Activated T-helper 9 cell treated with anti-CD3 and anti-CD28 coated beads, Interleukin-2, amount 50 U/mL, for 16 hours (primary cell): ENCODE measurements at regions not wholly inside any gene's neighbourhood (a gene's known extent, or its start where the extent isn't known, plus 50 kb on each side); places are given as distances from the start of the nearest gene placed in this dataset.
A peak's percentile ranks its signal among the peaks of the same experiment; 100 is the strongest.
"Not testable (repeated sequence)": the region's sequence is repeated elsewhere in the genome, so short reads cannot be mapped to it uniquely, and the experiment has no call there.

Experiments used
- DNase-seq: peaks from one replicate; pipeline ENCODE4 v3.0.0-alpha.2; 2020; ENCODE audit warnings: low read depth

DNA sequence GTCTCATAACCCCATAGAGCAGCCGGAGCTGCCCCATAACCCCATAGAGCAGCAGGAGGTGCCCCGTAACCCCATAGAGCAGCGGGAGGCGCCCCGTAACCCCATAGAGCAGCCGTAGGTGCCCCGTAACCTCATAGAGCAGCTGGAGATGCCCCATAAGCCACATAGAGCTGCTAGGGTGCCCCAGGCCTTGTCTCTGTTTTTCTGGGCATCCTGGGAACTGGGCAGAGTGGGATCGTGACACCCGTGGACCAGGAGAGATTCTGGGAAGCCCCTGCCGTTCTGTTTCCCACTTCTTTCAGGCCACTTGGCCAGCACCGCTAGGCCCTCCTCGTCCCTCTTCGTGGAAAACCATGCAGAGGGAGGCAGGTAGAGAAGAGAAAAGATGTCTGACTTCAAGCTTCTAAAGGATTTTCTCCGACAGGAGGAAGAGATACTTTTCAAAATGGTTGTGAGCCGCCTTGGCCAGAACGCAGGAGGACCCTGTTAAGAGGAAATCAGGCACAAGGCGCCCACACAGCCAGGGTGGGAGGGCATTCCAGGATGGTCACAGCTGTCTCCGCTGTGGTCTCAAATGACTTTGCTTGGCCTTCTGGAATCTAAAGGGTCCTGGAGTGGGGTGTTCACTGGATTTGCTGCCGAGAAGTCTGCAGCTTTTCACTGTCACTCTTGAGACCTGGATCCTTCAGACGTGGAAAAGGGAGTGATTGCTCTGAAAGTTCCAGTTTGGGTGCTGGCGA lies 171.8 kb downstream of the NPIPB11 start:
- DNase-seq: not testable (repeated sequence)

DNA sequence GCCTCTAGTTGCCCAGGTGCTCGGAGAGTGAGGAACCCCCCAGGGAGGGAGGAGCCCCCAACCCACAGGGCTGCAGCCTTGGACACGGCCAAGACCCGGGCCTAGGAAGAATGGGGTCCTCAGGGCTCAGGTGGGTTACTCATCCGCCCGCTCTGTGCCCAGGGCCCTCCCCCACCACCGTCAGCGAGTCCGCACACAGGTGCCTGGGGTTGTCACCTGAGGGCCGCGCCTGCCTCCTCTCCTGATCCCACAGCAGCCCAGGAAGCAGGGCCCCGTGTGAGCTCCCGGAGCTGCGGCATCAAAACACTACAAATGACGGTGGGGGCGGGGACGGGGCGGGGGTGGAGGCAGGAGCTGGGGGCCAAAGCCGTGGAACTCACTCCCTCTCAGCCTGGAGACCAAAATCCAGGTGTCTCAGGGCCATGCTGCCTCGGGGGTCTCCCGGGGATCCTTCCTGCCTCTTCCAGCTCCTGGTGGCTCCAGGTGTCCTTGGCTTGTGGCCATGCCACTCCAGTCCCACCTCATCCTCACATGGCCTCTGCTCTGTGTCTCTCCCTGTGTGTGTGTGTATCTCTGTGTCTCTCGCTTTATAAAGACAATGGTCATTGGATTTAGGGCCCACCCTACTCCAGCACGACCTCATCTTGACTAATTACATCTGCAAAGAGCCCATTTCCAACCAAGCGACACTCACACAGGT lies 172.7 kb downstream of the NPIPB11 start:
- not testable (repeated sequence) for DNase-seq

DNA sequence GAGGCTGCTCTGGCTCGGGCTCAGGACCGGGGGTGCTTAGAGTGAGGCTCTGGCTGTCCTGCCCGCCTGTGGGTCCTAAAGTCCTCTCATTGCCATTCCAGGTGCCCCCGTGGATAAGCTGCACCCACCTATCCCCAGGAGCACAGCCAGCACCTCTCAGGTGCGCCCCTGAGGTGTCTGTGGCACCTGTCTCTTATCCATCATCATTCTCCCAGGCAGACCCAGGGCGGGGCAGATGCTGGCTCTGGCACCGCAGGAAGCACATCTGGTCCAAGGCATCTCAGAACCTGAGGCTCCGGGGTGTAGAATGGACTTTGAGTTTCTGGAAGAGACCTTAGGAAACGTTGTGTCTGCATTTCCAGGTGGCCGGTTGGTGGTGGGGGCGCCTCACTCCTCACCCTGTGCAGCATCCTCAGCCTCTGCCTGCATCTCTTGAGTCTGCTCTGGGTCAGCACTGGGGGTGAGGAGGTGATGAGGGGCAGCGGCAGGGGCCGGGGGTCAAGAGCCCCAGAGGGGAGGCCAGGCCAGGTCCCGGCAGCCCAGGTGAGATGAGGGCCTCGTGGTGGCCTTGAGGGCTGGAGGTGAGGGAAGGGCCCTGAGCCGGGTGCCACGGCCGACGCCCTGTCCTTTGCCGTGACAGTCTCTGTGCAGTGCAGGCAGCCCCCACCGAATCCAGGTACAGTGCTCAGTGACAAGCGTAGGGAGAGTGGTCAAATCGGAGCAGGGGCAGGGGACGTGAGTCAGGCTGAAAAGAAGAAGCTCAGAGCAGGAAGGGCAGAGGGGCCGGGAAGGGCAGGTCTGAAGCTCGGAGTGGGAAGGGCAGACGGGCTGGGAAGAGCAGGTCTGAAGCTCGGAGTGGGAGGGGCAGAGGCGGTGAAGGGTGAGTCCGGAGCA lies 173.5 kb downstream of the NPIPB11 start:
- DNase-seq: no peak

DNA sequence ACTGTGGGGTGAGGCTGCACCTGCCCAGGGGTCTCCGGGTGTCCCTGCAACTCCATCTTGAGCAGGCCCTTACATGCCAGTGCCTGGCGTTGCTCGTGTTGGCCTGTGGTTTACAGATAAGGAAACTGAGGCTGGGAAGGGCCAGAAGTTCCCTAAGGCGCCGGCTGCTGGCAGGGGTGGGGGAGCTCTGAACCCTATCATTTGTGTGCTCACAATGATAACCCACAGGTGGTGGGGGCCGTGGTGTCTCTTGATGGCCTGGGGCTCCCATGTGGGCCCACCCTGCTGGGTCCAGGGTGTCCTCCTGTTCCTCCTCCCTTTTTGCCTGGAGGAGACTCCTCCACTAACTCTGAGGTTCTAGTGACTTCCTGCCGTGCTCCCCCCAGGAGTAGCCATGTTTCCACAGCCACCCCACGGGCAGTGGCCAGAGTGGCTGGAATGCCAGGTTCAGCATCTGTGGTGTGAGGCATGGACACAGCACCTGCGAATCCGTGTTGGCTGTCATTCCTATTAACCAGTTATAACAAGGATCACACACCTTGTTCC lies 174.3 kb downstream of the NPIPB11 start:
- DNase-seq: not testable (repeated sequence)

DNA sequence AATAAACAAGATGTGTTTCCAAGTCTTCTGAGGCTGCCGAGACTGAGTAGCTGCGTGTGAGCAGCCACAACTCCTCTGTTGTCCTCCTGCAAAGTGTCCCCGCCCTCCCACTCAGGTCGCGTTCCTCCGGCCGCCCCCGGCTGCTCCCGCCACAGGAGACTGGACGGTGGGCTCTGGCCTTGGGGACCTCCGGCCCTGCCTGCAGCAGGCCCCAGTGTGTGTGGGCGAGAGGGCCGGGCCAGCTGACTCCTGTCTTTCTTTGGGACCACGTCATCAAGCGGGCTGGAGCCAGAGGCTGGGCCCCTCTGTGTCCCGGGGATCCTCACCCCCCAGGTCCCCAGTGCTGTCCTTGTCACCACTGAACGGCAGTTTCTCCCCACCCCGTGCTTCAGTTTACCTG lies 175.3 kb downstream of the NPIPB11 start:
- DNase-seq: no peak

DNA sequence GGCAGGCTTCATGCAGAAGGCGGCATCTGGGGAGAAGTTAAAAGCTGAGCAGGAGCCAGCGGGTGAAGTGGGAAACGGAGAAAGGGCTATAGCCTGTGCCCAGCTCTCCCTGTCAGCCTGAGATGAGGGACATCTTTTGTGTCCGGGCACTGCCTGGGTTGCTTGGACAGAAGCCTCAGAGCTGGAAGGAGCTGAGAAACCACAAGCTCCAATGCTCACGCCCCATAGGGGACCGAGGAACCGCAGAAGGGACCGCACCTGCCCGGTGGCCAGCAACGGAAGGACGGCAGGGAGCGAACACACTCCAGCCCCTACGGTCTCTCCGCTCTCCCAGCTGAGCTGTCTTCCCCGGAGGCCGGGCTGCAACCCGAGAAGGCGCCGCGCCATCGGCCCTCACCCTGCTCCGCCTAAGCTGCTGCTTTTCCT lies 175.8 kb downstream of the NPIPB11 start:
- no peak for DNase-seq

DNA sequence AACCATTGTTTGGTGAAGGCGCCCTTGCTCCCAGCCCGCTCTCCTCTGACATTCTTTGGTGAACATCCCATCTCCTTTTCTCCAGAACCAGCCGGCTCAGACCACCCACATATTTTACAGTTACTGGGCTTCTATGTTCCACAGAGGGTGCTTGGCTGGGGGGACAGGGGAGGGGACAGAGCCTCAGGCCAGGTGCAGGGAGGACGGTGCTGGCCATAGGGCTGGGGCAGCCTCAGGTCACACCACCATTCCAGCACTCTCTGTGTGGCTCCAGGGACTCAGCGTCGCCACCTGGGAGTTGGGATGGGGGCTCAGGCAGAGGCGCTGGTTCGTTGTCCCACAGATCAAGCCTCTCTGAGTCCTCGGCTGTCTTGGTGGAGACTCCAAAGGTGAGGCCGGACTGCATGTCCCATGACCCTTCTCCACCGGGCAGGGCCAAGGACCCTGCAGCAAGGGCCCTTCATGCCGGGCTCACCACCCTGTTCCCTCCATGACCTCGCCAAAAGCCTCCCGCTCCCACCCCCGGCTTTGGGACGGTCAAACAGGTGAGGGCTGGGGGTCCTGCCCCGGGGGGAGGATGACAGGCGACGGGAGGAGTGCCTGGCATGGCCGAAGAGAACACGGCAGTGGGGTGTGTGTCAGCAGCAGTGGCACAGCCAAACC lies 176.4 kb downstream of the NPIPB11 start:
- not testable (repeated sequence) for DNase-seq

DNA sequence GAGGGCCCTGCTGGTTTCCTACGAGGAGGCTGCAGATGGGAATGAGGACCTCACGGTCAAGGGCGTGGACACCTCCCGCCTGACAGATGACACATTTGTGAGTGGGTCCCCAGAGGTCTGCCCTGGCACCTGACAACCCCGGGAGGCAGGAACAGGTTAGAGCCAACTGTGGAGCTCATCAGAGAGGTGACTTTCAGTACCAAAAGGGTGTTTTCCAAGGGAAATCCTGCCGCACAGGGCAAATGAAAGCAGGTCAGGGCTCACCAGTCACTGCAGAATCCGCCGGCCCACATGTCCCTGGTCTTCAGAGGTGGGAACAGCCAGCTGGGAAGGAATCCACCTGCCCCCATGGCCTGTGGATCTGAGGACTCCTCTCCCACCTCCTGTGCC lies 176.9 kb downstream of the NPIPB11 start:
- DNase-seq: not testable (repeated sequence)

DNA sequence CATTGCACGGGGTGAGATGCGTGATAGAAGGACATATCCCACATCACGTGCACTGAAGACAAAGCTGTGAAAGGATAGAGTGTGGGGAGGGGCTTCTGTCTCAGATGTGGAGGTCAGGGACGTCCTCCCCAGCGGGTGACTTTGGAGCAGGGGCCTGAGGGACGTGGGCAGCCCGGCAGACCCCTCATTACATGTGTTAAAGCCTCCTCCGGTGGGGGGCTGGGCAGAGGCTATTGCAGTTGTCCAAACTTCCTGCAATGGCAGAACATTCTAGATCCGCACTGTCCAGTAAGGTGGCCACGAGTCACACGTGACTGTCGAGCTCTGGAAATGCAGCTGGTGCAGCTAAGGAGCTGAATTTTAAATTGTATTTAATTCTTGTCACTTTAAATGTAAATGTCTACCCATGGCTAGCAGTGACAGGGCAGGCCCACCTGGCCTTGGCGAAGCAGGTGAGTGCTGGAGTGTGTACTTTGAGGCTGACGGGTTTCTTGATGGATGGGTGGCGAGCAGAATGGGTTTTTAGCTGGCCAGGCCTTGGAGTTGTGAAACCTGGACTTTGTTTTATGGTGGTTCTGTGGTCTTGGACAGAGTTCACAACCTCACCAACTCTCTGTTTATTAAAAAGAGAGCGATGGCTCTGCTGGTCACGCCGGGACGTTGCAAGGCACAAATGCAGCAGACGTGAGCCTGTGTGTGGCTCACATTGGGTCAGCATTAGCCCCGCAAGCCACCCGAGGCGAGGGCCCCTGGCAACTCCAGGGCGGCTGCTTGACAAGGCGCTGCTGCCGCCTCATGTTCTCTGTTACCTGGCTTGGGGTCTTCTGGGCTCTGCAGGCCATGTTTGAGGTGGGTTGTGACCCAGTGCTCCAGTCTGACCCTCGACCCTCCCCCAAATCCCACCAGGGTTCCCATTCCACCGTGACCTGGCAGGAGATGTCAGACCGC lies 177.6 kb downstream of the NPIPB11 start:
- DNase-seq: not testable (repeated sequence)

DNA sequence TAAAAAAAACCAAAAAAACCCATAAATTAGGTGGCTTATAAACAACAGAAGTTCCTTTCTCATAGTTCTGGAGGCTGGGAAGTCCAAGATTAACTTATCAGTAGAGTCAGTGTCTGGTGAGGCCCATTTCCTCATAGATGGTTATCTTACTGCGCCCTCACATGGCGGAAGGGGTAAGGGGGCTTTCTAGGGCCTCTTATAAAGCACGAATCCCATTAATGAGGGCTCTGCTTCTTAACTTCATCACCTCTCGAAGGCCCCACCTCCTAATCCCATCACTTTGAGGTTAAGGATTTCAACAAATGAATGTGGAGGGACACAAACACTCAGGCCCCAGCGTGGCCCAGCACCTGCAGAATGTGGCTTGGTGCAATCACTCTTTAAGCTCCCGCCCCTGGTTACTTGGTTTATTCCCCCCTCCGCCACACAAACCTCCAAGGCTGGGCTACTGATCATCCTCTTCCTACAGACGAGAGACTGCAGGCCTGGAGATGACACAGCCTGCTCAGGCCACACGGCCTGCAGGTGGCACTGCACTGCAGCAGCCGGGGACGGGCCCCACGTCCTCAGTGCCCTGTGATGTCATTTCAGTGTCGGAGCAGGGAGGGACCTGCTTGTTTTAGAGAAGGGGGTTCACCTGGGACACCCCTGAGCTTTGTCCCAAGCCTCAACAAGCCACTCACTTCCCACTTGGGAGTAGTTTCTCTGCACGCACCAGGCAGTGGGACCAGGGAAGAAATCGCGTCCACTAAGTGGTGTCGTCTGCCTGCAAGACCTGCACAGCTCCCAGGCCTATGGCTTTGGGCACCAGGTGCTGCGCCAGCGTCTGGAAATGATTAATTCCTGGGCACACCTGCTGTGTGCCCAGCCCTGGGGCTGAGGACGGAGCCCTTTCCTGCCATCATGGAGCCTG lies 178.5 kb downstream of the NPIPB11 start:
- DNase-seq: peak; percentile 23

DNA sequence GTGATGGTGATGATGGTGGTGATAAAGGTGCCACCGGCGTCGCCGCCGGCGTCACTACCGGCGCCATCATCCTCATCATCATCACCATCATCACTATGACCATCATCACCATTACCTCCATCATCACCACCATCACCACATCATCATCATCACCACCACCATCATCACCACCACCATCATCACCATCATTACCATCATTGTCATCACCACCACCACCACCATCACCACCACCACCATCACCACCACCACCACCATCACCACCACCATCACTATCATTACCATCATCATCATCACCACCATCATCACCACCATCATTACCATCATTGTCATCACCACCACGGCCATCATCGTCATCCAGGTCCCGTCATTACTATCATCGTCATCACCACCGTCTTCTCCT lies 179.7 kb downstream of the NPIPB11 start:
- DNase-seq: no peak

DNA sequence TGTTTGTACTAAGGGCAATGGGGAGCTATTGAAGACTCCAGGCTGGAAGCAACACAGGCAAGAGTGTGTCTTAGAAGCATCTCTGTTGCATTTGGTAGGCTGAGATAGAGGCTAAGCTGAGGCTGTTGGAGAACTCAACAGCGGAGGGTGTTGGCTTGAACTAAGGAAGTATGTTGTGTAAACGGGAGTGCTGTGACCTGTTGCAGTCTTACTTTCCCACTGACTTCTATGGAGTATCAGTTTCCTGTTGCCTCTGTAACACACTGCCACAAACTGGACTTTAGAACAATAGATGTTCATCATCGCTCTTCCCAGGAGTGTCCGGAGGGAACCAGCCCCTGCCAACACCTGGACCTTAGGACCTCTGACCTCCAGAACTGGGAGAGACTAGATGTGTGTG lies 181.8 kb downstream of the NPIPB11 start:
- DNase-seq: not testable (repeated sequence)

DNA sequence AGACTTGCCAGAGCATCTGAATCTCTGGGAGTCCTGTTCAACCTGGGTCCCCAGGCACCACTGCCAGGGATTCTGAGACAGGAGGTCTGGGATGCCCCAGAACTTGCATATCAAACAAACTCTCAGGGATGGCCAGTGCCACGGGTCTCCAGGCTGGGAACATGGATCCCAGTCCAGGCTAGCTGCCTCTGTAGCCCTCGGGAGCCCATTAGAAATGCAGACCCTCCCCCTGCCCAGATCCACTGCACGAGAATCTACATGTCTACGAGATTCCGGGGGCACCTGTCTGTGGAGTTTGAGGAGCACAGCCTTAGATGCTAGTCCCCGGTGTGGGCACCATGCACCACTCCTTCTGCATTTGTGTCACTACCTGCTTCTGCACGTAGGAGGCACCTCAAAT lies 183.9 kb downstream of the NPIPB11 start:
- not testable (repeated sequence) for DNase-seq

DNA sequence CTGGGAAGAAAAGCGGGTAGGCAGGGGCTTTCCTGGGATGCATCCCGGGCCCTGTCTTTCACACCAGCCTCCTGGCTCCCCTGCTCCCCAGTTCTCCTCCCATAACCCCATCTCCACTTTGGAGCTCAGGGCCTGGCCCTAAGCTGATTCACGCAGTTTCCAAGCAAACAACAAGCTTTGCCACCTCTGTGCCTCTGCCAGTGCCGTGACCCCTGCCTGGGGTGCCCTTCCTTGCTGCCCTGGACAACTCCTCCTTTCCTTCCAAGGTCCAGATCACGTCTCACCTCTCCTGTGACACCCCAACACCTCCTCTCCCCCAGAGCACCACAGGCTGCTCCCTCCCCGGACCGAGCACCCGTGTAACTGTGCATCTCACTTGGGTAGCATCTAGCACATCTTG lies 184.5 kb downstream of the NPIPB11 start:
- not testable (repeated sequence) for DNase-seq

DNA sequence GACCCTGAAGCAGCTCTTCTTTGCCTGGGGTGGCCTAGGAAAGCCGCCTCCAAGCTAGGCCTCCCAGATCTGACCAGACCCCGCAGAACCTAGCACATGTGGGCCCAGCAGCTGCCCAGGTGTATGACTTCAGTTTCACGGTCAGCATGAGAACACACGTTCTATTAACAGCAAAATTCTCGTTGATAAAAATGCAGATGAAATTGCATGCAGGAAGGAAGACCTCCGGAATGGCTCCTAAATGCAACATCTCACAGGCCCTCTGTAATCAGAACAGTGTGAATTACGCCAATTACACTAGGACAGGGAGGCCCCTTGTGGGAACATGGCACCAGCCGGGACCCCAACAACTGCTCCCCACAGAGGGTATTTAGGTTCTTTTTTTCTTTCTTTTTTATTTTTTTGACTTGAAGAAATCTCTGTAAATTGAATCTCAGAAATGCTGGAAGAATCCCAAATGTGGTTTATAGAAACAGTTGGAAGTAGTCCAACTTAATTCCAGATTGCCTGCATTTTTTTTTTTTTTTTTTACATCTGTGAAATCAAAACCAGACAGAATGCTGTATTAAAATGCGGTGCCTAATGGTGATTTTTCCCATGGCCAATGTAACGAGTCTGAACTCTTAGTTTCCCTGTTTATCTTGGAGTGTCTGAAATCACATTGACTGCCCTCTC lies 185.1 kb downstream of the NPIPB11 start:
- not testable (repeated sequence) for DNase-seq

DNA sequence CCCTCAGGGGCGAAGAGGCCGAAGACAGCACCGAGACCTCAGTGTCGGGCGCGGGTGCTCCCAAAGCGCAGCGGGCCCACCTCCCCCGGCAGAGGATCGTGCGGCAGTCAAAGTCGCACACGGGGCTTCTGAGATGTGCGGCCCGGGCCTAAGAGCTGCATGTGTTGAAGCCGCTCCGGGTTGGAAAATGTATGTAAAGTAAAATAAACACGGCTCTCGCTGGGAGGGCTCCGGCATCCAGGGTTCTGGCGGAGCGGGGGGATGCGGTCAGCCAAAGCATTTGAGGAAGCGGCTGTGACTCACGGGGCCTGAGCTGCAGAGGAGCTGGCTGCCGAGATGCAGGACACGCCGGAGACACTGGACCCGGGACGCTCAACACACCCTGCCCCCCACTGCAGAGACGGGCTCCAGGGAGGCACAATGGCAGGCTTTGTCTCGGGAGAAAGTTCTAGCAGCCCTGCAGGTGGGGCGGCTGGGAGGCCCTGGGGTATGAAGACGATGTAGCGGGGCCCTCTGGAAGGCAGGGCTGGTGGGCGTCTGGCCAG lies 185.8 kb downstream of the NPIPB11 start:
- not testable (repeated sequence) for DNase-seq

DNA sequence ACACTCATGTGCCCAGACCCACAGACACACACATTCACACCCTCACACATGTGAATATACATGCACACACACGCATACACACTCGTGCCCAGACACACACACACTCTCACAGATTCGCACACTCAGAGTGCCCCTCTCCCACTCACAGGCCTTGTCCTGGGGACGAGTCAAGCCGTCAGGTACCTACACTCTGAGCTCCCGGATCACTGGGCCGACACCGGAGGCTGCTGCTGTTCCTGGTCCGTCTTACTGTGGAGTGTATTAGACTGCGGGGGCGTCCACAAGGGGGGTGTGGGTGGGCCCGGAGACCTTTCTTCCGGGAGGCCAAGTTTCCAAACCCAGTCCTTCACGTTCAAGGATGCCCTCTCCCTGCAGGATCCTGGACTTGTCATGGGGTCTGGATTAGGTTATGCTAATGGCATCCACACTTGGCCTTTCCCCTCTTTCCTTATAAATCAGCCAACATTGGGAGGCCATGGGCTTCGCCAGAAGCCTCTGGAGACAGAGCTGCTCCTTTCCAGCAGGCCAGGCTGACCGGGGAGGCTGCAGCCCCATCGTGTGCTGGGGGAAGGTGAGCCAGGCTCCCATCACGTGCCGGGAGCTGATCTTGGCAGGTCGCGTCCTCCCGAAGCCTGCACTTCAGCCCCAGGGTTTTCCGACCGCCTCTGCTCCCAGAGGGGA lies 186.4 kb downstream of the NPIPB11 start:
- DNase-seq: not testable (repeated sequence)

DNA sequence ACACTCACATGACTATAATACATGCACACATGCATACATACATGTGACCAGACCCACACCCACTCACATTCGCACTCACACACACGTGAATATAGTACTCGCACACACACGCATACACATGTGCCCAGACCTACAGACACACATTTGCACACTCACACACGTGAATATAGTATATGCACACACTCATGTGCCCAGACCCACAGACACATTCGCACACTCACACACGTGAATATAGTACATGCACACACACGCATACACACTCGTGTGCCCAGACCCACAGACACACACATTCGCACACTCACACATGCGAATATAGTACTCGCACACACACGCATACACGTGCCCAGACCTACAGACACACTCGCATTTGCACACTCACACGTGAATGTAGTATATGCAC lies 186.9 kb downstream of the NPIPB11 start:
- not testable (repeated sequence) for DNase-seq
